ENCODE measurements at regions not wholly inside any gene's neighbourhood (a gene's known extent, or its start where the extent isn't known, plus 50 kb on each side); places are given as distances from the start of the nearest gene placed in this dataset.
"Not testable (repeated sequence)": the region's sequence is repeated elsewhere in the genome, so short reads cannot be mapped to it uniquely, and the experiment has no call there.

GRCh38 chr5:99470636-99471035 lies 541.8 kb upstream of the CHD1 start:
- not testable (repeated sequence) for H3K9ac ChIP-seq (ENCODE audit: low read length in 2 of 2); H3K4me3 ChIP-seq (ENCODE audit: low read length in 2 of 2); H3K9me3 ChIP-seq (ENCODE audit: control insufficient read depth in 2 of 2, low read length in 2 of 2); H3K4me1 ChIP-seq (ENCODE audit: control insufficient read depth, insufficient read depth, low read length); H3K27ac ChIP-seq (ENCODE audit: low read length); H3K27me3 ChIP-seq (ENCODE audit: control insufficient read depth in 1 of 2, insufficient read depth in 2 of 2, low read length in 2 of 2); H3K36me3 ChIP-seq (ENCODE audit: control insufficient read depth in 2 of 2, insufficient read depth in 2 of 2, low read length in 2 of 2)

- Histone ChIP-seq H3K4me3 (ENCODE audit: low read length in 2 of 2) (no peak overlapping the region), H3K4me1 (ENCODE audit: control insufficient read depth, insufficient read depth, low read length) (no peaks in the 10 kb centered on the region)
These were observed 531.9 kb upstream of the CHD1 start for GRCh38 chr5:99460701-99461100.

GRCh38 chr5:99453196-99453595 lies 524.4 kb upstream of the CHD1 start:
- Histone ChIP-seq H3K27ac (ENCODE audit: low read length) (no peak overlapping the region), H3K9ac (ENCODE audit: low read length in 2 of 2) (no peak overlapping the region), H3K4me3 (ENCODE audit: low read length in 2 of 2) (no peak overlapping the region), H3K36me3 (ENCODE audit: control insufficient read depth in 2 of 2, insufficient read depth in 2 of 2, low read length in 2 of 2) (no peaks in the 10 kb centered on the region), H3K9me3 (ENCODE audit: control insufficient read depth in 2 of 2, low read length in 2 of 2) (no peaks in the 10 kb centered on the region), H3K27me3 (ENCODE audit: control insufficient read depth in 1 of 2, insufficient read depth in 2 of 2, low read length in 2 of 2) (no peaks in the 10 kb centered on the region), H3K4me1 (ENCODE audit: control insufficient read depth, insufficient read depth, low read length) (no peaks in the 10 kb centered on the region)

More at GRCh38 chr5:99460701-99461100, 531.9 kb upstream of the CHD1 start:
- Histone ChIP-seq H3K27me3 (ENCODE audit: control insufficient read depth in 1 of 2, insufficient read depth in 2 of 2, low read length in 2 of 2) (no peaks in the 10 kb centered on the region), H3K9me3 (ENCODE audit: control insufficient read depth in 2 of 2, low read length in 2 of 2) (no peaks in the 10 kb centered on the region), H3K9ac (ENCODE audit: low read length in 2 of 2) (no peak overlapping the region), H3K27ac (ENCODE audit: low read length) (no peak overlapping the region), H3K36me3 (ENCODE audit: control insufficient read depth in 2 of 2, insufficient read depth in 2 of 2, low read length in 2 of 2) (no peaks in the 10 kb centered on the region)

GRCh38 chr5:99449786-99450185 lies 521.0 kb upstream of the CHD1 start:
- Histone ChIP-seq H3K36me3 (ENCODE audit: control insufficient read depth in 2 of 2, insufficient read depth in 2 of 2, low read length in 2 of 2) (no peaks in the 10 kb centered on the region), H3K4me3 (ENCODE audit: low read length in 2 of 2) (no peak overlapping the region), H3K4me1 (ENCODE audit: control insufficient read depth, insufficient read depth, low read length) (no peaks in the 10 kb centered on the region), H3K9me3 (ENCODE audit: control insufficient read depth in 2 of 2, low read length in 2 of 2) (no peaks in the 10 kb centered on the region), H3K27me3 (ENCODE audit: control insufficient read depth in 1 of 2, insufficient read depth in 2 of 2, low read length in 2 of 2) (no peaks in the 10 kb centered on the region), H3K9ac (ENCODE audit: low read length in 2 of 2) (no peak overlapping the region), H3K27ac (ENCODE audit: low read length) (no peak overlapping the region)

- H3K4me3 ChIP-seq (ENCODE audit: low read length in 2 of 2), result no peak overlapping the region
- H3K36me3 ChIP-seq (ENCODE audit: control insufficient read depth in 2 of 2, insufficient read depth in 2 of 2, low read length in 2 of 2), result no peaks in the 10 kb centered on the region
- no peaks in the 10 kb centered on the region for H3K27me3 ChIP-seq (ENCODE audit: control insufficient read depth in 1 of 2, insufficient read depth in 2 of 2, low read length in 2 of 2)
- H3K4me1 ChIP-seq (ENCODE audit: control insufficient read depth, insufficient read depth, low read length), result no peaks in the 10 kb centered on the region
- H3K27ac ChIP-seq (ENCODE audit: low read length), result no peak overlapping the region
- no peak overlapping the region for H3K9ac ChIP-seq (ENCODE audit: low read length in 2 of 2)
- no peaks in the 10 kb centered on the region for H3K9me3 ChIP-seq (ENCODE audit: control insufficient read depth in 2 of 2, low read length in 2 of 2)
These were observed 517.0 kb upstream of the CHD1 start for GRCh38 chr5:99445805-99446204.

- no peak overlapping the region for H3K27ac ChIP-seq (ENCODE audit: low read length)
- H3K36me3 ChIP-seq (ENCODE audit: control insufficient read depth in 2 of 2, insufficient read depth in 2 of 2, low read length in 2 of 2), result no peaks in the 10 kb centered on the region
- no peaks in the 10 kb centered on the region for H3K9me3 ChIP-seq (ENCODE audit: control insufficient read depth in 2 of 2, low read length in 2 of 2)
- no peak overlapping the region for H3K9ac ChIP-seq (ENCODE audit: low read length in 2 of 2)
- H3K4me1 ChIP-seq (ENCODE audit: control insufficient read depth, insufficient read depth, low read length), result no peaks in the 10 kb centered on the region
- H3K27me3 ChIP-seq (ENCODE audit: control insufficient read depth in 1 of 2, insufficient read depth in 2 of 2, low read length in 2 of 2), result no peaks in the 10 kb centered on the region
- H3K4me3 ChIP-seq (ENCODE audit: low read length in 2 of 2), result no peak overlapping the region
These were observed 512.4 kb upstream of the CHD1 start for GRCh38 chr5:99441235-99441634.

GRCh38 chr5:99438619-99439018 lies 509.8 kb upstream of the CHD1 start:
- H3K27me3 ChIP-seq (ENCODE audit: control insufficient read depth in 1 of 2, insufficient read depth in 2 of 2, low read length in 2 of 2), result no peaks in the 10 kb centered on the region

GRCh38 chr5:99437986-99438385 lies 509.2 kb upstream of the CHD1 start:
- no peak overlapping the region for H3K4me3 ChIP-seq (ENCODE audit: low read length in 2 of 2)
- H3K4me1 ChIP-seq (ENCODE audit: control insufficient read depth, insufficient read depth, low read length), result no peaks in the 10 kb centered on the region
- no peaks in the 10 kb centered on the region for H3K27me3 ChIP-seq (ENCODE audit: control insufficient read depth in 1 of 2, insufficient read depth in 2 of 2, low read length in 2 of 2)

More at GRCh38 chr5:99438619-99439018, 509.8 kb upstream of the CHD1 start:
- no peak overlapping the region for H3K4me3 ChIP-seq (ENCODE audit: low read length in 2 of 2)
- H3K36me3 ChIP-seq (ENCODE audit: control insufficient read depth in 2 of 2, insufficient read depth in 2 of 2, low read length in 2 of 2), result no peaks in the 10 kb centered on the region
- H3K27ac ChIP-seq (ENCODE audit: low read length), result no peak overlapping the region
- H3K9me3 ChIP-seq (ENCODE audit: control insufficient read depth in 2 of 2, low read length in 2 of 2), result no peaks in the 10 kb centered on the region
- H3K4me1 ChIP-seq (ENCODE audit: control insufficient read depth, insufficient read depth, low read length), result no peaks in the 10 kb centered on the region
- H3K9ac ChIP-seq (ENCODE audit: low read length in 2 of 2), result no peak overlapping the region

GRCh38 chr5:99423396-99423795 lies 494.6 kb upstream of the CHD1 start:
- not testable (repeated sequence) for H3K9me3 ChIP-seq (ENCODE audit: control insufficient read depth in 2 of 2, low read length in 2 of 2); H3K36me3 ChIP-seq (ENCODE audit: control insufficient read depth in 2 of 2, insufficient read depth in 2 of 2, low read length in 2 of 2); H3K4me1 ChIP-seq (ENCODE audit: control insufficient read depth, insufficient read depth, low read length); H3K27ac ChIP-seq (ENCODE audit: low read length); H3K27me3 ChIP-seq (ENCODE audit: control insufficient read depth in 1 of 2, insufficient read depth in 2 of 2, low read length in 2 of 2); H3K9ac ChIP-seq (ENCODE audit: low read length in 2 of 2); H3K4me3 ChIP-seq (ENCODE audit: low read length in 2 of 2)

More at GRCh38 chr5:99437986-99438385, 509.2 kb upstream of the CHD1 start:
- no peak overlapping the region for H3K27ac ChIP-seq (ENCODE audit: low read length)
- H3K9ac ChIP-seq (ENCODE audit: low read length in 2 of 2), result no peak overlapping the region
- H3K9me3 ChIP-seq (ENCODE audit: control insufficient read depth in 2 of 2, low read length in 2 of 2), result no peaks in the 10 kb centered on the region
- no peaks in the 10 kb centered on the region for H3K36me3 ChIP-seq (ENCODE audit: control insufficient read depth in 2 of 2, insufficient read depth in 2 of 2, low read length in 2 of 2)

- not testable (repeated sequence) for H3K27ac ChIP-seq (ENCODE audit: low read length); H3K27me3 ChIP-seq (ENCODE audit: control insufficient read depth in 1 of 2, insufficient read depth in 2 of 2, low read length in 2 of 2); H3K4me3 ChIP-seq (ENCODE audit: low read length in 2 of 2); H3K9me3 ChIP-seq (ENCODE audit: control insufficient read depth in 2 of 2, low read length in 2 of 2); H3K4me1 ChIP-seq (ENCODE audit: control insufficient read depth, insufficient read depth, low read length); H3K9ac ChIP-seq (ENCODE audit: low read length in 2 of 2); H3K36me3 ChIP-seq (ENCODE audit: control insufficient read depth in 2 of 2, insufficient read depth in 2 of 2, low read length in 2 of 2)
These were observed 489.8 kb upstream of the CHD1 start for GRCh38 chr5:99418640-99419039.

GRCh38 chr5:99410386-99410785 lies 481.6 kb upstream of the CHD1 start:
- not testable (repeated sequence) for H3K36me3 ChIP-seq (ENCODE audit: control insufficient read depth in 2 of 2, insufficient read depth in 2 of 2, low read length in 2 of 2); H3K4me3 ChIP-seq (ENCODE audit: low read length in 2 of 2); H3K27ac ChIP-seq (ENCODE audit: low read length); H3K9me3 ChIP-seq (ENCODE audit: control insufficient read depth in 2 of 2, low read length in 2 of 2); H3K9ac ChIP-seq (ENCODE audit: low read length in 2 of 2); H3K4me1 ChIP-seq (ENCODE audit: control insufficient read depth, insufficient read depth, low read length); H3K27me3 ChIP-seq (ENCODE audit: control insufficient read depth in 1 of 2, insufficient read depth in 2 of 2, low read length in 2 of 2)

All from stomach smooth muscle (tissue), 2 donors.